Common myeloid progenitor, CD34-positive (primary cell): ENCODE measurements at regions not wholly inside any gene's neighbourhood (a gene's known extent, or its start where the extent isn't known, plus 50 kb on each side); places are given as distances from the start of the nearest gene placed in this dataset.

Experiments
- CTCF ChIA-PET: fragments of 350-600 bp; sonication (Branson Sonifier 250); formaldehyde crosslinking; loops from one replicate; lab custom pipeline; 2021; ENCODE audit warnings: antibody characterized with exemption; lab: Charles Lee
- POLR2A ChIA-PET: fragments of 350-600 bp; sonication (Branson Sonifier 250); formaldehyde crosslinking; loops from one replicate; lab custom pipeline; 2021; ENCODE audit warnings: antibody characterized with exemption; lab: Charles Lee
- DNase-seq, 3 donors: peaks; one replicate each; pipeline versions ENCODE4 v3.0.0 to v3.0.0-alpha.2; 2013
- H3K27ac ChIP-seq, 2 experiments: 1 replicate in 1 of 2; 2 replicates in 1 of 2; pipeline ENCODE4 v1.7.0; 2013; ENCODE audit warnings: inconsistent platforms in 2 of 2, low read length in 2 of 2, mild to moderate bottlenecking in 2 of 2, low read depth in 1 of 2, moderate library complexity in 1 of 2; ENCODE audit not compliant: severe bottlenecking in 2 of 2, insufficient read depth in 1 of 2, poor library complexity in 1 of 2
- H3K27me3 ChIP-seq, 5 experiments: replicated peaks in 2 of 5; 1 replicate in 3 of 5; 2 replicates in 2 of 5; pipeline versions ENCODE4 v1.6.1 to v1.7.0; 2013; ENCODE audit warnings: low read length in 4 of 5, mild to moderate bottlenecking in 2 of 5, moderate library complexity in 2 of 5, inconsistent platforms in 1 of 5; ENCODE audit not compliant: insufficient read depth in 5 of 5, control insufficient read depth in 4 of 5
- H3K36me3 ChIP-seq, 4 experiments: 1 replicate in 2 of 4; 2 replicates in 2 of 4; pipeline versions ENCODE4 v1.6.1 to v1.7.0; 2013; ENCODE audit warnings: low read length in 3 of 4, control low read depth in 1 of 4, mild to moderate bottlenecking in 1 of 4; ENCODE audit not compliant: control insufficient read depth in 4 of 4, insufficient read depth in 4 of 4
- H3K4me1 ChIP-seq, 4 experiments: 1 replicate in 3 of 4; 2 replicates in 1 of 4; pipeline versions ENCODE4 v1.6.1 to v1.7.1; 2013; ENCODE audit warnings: low read length in 3 of 4, mild to moderate bottlenecking in 3 of 4, control low read depth in 1 of 4, inconsistent platforms in 1 of 4, moderate library complexity in 1 of 4; ENCODE audit not compliant: control insufficient read depth in 4 of 4, insufficient read depth in 4 of 4; ENCODE audit errors: control extremely low read depth in 1 of 4
- H3K4me3 ChIP-seq, 7 experiments: 1 replicate in 4 of 7; 2 replicates in 3 of 7; pipeline versions ENCODE4 v1.5.1 to v1.7.0; 2013; ENCODE audit warnings: mild to moderate bottlenecking in 7 of 7, low read length in 6 of 7, moderate library complexity in 6 of 7, inconsistent platforms in 2 of 7, low read depth in 2 of 7, control low read depth in 1 of 7; ENCODE audit not compliant: insufficient read depth in 4 of 7, control insufficient read depth in 1 of 7; ENCODE audit errors: extremely low read depth in 1 of 7
- H3K9me3 ChIP-seq, 5 experiments: 1 replicate in 4 of 5; 2 replicates in 1 of 5; pipeline versions ENCODE4 v1.6.1 to v1.7.1; 2013; ENCODE audit warnings: low read length in 4 of 5, mild to moderate bottlenecking in 2 of 5, inconsistent platforms in 1 of 5, low read depth in 1 of 5, moderate library complexity in 1 of 5; ENCODE audit not compliant: control insufficient read depth in 4 of 5, insufficient read depth in 2 of 5; ENCODE audit errors: control extremely low read depth in 1 of 5
- WGBS: methylation state at CpG from one replicate; pipeline ENCODE4 v1.1.5; 2013; ENCODE audit not compliant: insufficient coverage; 5-methylcytosine and 5-hydroxymethylcytosine counted together

DNA sequence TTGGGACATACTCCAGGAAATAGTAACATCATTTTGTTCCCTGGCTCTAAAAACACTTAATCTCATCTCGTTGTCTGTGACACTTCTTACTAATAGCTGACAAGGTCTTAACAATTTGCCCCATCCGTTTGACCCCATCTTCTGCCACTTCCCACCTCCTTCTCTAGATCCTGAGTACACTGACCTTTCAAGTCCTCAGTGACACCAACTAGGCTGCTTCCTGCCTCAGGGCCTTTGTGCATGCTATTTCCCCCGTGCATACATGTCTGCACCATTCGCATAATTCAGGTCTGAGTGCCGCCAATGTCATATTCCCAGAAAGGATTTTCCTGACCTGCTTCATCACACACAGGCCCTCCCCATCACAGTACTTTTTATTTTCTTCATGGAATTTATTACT lies 70.6 kb upstream of the CCND2 start:
- Histone ChIP-seq H3K27me3 (no peaks in the 10 kb centered on the region), H3K4me1 (peaks cover 7 to 20% (median 11%) of the 10 kb centered on the region in 4 experiments), H3K36me3 (no peaks in the 10 kb centered on the region), H3K9me3 (no peaks in the 10 kb centered on the region), H3K27ac (no peak overlapping the region), H3K4me3 (no peak overlapping the region)
- ChIA-PET POLR2A (no interaction called here), CTCF (interaction anchor here (1.4 kb wide), 1 partner anchor 95 kb away, joined by 4 read pairs; no protein-coding TSS in a partner anchor)
- WGBS = 100% methylated on average over 4 of the region's 5 CpGs
- no peak for DNase-seq

DNA sequence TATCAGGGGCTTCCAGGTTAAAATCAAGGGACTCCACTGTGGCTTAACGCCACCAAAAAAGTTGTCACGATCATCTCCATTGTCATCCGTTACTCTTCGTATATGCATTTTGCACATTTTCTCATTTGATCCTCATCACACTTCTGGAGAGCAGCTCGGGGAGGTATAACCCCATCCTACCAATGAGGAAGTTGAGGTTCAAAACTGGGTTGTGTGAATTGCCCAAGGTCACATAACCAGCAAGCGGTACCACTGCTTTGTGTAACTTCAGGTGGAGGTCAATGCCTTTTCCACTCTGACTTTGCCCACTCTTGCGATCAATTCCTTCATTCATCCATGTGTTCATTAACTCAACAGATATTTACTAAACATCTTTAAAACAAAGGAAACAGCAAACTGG lies 71.1 kb upstream of the CCND2 start:
- H3K27me3 ChIP-seq = no peaks in the 10 kb centered on the region
- H3K36me3 ChIP-seq = no peaks in the 10 kb centered on the region
- CTCF ChIA-PET = no interaction called here
- POLR2A ChIA-PET = no interaction called here
- WGBS = 100% methylated on average over 3 of the region's 7 CpGs
- no peak overlapping the region for H3K27ac ChIP-seq
- H3K4me1 ChIP-seq = peaks cover 7 to 20% (median 11%) of the 10 kb centered on the region in 4 experiments
- H3K4me3 ChIP-seq = no peak overlapping the region
- H3K9me3 ChIP-seq = no peaks in the 10 kb centered on the region
- DNase-seq = no peak

DNA sequence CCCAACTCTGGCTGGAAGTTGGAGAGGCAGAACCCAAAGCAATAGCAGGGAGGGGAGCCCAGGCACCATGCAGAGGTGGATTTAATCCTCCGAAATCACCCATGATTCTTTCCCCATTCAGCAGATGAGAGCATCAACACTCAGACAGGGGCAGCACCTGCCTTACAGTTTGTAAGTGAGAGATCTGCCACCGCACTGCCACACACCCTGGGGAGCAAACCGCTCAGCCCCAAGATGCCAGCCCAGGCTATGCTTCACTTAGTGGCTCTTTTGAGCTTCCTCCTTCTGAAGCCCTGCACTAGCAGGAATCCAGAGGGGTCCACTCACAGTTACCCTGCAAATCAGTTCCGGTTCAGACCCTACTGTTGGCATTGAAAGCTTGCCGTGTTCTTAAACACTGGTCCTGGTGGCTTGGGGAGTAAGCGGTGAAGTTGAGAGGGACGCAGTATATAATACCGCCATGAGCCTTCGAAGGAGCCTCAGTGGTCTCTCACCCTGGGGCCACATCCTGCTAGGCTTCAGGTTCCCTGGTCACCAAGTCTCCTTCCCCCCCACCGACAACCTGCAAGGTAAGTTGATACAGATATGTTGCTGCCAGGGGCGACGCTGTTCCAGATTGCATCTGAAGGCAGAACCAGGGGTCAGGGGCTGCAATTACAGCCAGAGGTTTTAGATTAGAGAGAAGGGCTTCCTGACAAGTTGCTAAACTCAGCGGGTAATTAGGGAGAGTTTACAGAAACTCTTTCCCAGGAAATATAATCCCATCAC lies 72.0 kb upstream of the CCND2 start:
- Histone ChIP-seq H3K27ac (no peak overlapping the region), H3K9me3 (no peaks in the 10 kb centered on the region), H3K27me3 (no peaks in the 10 kb centered on the region), H3K4me3 (no peak overlapping the region), H3K36me3 (no peaks in the 10 kb centered on the region), H3K4me1 (peaks cover 7 to 20% (median 11%) of the 10 kb centered on the region in 4 experiments)
- CTCF ChIA-PET = interaction anchor here (1.2 kb wide), 1 partner anchor 12 kb away, joined by 3 read pairs; no protein-coding TSS in a partner anchor
- WGBS = 93% methylated on average over 11 of the region's 13 CpGs
- POLR2A ChIA-PET = no interaction called here
- DNase-seq = peak in 1 of 3 donors; percentile 15

DNA sequence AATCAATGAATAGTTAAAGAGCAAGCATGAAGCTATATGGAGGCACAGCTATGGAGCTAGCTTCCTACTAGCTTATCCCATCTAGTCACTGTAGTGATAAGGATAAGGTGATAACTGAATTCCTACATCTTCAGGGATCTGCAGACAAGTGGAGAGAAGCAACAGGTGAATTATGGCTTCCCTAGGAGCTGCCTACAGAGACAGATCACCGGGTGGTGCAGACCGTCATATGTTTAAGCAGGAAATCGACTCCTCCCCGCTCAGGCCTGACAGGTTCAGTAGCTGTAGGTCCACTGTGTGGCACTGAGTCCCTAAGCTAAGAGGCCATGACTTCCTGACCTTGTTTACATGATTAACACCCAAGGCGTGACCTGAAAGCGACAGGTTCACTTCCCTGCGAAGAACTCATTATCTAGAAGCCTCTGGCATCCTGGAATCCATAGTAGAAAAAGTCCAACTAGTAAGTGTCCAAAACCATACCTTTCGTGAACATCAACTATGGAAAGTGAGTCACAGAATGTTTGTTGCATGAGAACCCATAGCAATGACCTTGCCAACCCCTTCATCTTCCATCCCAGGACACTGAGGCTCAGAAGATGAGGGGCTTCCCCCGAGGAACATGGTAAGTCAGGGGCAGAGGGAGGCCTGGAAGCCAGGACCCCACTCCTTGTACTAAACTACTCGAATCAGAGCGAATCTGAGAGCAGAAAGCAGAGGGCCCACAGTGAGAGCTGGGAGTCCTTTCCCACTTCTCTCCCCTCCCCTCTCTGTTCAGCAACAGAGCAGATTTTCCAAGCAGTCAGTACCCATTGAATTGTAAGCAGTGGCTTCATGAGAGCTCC lies 75.4 kb upstream of the CCND2 start:
- no peak overlapping the region for H3K4me3 ChIP-seq
- no peaks in the 10 kb centered on the region for H3K36me3 ChIP-seq
- WGBS = 93% methylated on average over 10 of the region's 11 CpGs
- DNase-seq = no peak
- ChIA-PET POLR2A (no interaction called here), CTCF (interaction anchor here (0.9 to 1.6 kb wide), 5 partner anchors 19 to 1485 kb away, joined by 3 read pairs; no protein-coding TSS in a partner anchor)
- H3K4me1 ChIP-seq = peaks cover 0 to 6% (median 2%) of the 10 kb centered on the region in 4 experiments
- no peak overlapping the region for H3K27ac ChIP-seq
- H3K27me3 ChIP-seq = no peaks in the 10 kb centered on the region
- no peaks in the 10 kb centered on the region for H3K9me3 ChIP-seq

DNA sequence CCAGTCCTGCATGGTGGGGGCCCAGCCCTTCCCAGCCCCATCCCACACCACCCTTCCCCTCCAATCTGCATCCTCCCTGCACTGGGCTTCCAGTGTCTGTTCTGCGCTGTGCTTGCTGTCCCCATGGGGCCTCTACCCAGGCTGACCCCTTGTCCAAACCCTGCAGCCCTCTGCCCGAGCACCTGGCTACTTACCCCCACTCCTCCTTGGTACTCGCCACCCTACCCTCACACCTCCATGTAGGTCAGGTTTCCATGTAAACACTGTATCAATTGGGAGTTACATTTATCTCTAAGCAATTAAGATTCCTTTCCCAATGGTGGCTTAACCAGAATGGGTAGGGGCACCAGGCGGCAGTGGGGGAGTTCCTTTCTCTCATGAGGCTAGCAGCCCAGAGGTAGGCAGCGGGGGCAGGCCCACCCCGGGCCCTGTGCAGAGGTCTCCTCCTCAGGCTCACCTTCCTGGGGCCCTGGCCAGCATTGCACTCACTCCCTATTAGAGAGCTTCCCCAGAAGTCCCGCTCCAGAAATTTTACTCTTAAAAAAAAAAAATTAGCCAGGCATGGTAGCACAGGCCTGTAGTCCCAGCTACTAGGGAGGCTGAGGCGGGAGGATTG lies 76.6 kb upstream of the CCND2 start:
- no peaks in the 10 kb centered on the region for H3K4me1 ChIP-seq
- no peaks in the 10 kb centered on the region for H3K27me3 ChIP-seq
- no peaks in the 10 kb centered on the region for H3K36me3 ChIP-seq
- ChIA-PET CTCF (interaction anchor here (0.9 to 1.6 kb wide), 2 partner anchors 79 to 104 kb away, joined by 3 read pairs; no protein-coding TSS in a partner anchor), POLR2A (no interaction called here)
- no peak overlapping the region for H3K4me3 ChIP-seq
- H3K27ac ChIP-seq = no peak overlapping the region
- no peak for DNase-seq
- no peaks in the 10 kb centered on the region for H3K9me3 ChIP-seq
- 96% methylated on average over 8 of the region's 8 CpGs for WGBS

DNA sequence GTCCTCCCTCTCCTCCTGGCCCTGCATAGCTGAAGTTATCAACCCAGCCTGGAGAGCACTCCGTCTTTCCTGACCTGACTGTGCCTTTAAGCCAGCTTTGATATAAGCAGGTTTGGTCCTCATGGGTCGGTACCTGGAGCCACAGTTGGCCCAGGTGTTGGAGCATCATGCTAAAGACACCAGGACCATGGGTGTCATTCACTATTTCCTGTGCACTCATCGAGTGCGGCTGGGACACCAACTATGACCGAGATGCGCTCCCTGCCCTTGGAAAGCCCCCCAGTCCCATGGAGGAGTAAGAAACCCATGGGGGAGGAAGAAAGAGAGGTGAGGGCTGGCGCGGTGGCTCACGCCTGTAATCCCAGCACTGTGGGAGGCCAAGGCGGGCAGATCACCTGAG lies 78.9 kb upstream of the CCND2 start:
- CTCF ChIA-PET = no interaction called here
- no peak for DNase-seq
- 100% methylated on average over 5 of the region's 10 CpGs for WGBS

More for the DNA sequence above, 78.9 kb upstream of the CCND2 start:
- H3K4me3 ChIP-seq = no peak overlapping the region
- no peaks in the 10 kb centered on the region for H3K4me1 ChIP-seq
- no peaks in the 10 kb centered on the region for H3K9me3 ChIP-seq
- POLR2A ChIA-PET = no interaction called here
- H3K36me3 ChIP-seq = no peaks in the 10 kb centered on the region
- no peak overlapping the region for H3K27ac ChIP-seq
- H3K27me3 ChIP-seq = no peaks in the 10 kb centered on the region
